ENCODE measurements at regions not wholly inside any gene's neighbourhood (a gene's known extent, or its start where the extent isn't known, plus 50 kb on each side); places are given as distances from the start of the nearest gene placed in this dataset.
"Not testable (repeated sequence)": the region's sequence is repeated elsewhere in the genome, so short reads cannot be mapped to it uniquely, and the experiment has no call there.

DNA sequence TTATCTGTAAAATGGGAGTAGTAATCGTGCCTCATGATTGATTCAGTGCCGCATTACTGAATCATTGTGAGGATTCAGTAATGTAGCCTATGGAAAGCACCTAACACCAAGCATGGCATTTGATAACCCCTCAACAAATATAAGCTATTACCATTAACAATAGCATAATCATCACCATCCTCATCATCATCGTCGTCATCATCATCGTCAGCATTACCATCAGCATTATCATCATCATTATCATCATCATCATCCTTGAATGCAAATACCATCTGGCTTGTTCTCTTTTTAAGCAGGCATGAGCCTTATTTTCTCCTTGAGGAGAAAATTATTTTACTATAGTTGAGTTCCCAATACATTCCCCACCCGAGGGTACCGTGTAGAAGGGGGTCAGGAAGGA is 115.4 kb upstream of the PTPRG start:
- no peak for DNase-seq

DNA sequence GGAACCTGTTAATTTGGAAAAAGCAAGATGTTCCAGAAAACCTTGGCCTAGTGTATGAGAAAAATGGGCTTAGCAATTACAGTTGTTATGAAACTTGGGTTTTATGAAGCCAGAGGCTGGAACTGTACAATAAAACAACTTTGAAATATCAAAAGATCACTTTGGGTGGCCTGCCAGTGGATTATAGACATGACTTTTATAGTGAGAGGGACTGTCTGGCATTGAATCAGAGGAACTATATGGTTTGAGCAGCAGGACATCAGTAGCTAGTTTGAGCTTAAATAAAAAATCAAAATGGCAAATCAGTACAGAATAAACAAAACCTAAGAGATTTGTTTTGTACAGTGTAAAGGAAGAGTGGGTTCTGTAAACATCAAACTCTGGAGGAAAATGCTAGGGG is 115.0 kb upstream of the PTPRG start:
- no peak for DNase-seq

GRCh38 chr3:61448378-61448777 is 113.0 kb upstream of the PTPRG start:
- DNase-seq: no peak

GRCh38 chr3:61449327-61450040 is 111.9 kb upstream of the PTPRG start:
- DNase-seq: no peak

DNA sequence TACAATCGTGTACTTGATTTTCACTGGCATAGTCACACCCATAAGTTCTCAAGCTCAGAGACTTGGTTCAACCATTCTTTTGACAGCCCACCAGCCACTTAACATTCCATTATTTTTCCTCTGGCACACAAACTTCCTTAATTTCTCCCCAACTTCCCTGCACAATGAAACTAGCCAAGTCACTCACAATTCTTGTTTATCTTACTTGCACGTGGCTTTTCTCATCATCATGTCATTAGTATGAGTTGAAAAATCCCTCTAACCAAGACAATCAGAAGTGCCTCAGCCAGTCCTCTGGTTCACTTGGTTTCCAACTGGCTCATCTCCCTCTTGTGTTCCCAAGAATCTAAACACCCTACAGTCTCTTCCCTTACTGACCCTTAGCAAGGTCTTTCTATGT is 110.5 kb upstream of the PTPRG start:
- DNase-seq: no peak

DNA sequence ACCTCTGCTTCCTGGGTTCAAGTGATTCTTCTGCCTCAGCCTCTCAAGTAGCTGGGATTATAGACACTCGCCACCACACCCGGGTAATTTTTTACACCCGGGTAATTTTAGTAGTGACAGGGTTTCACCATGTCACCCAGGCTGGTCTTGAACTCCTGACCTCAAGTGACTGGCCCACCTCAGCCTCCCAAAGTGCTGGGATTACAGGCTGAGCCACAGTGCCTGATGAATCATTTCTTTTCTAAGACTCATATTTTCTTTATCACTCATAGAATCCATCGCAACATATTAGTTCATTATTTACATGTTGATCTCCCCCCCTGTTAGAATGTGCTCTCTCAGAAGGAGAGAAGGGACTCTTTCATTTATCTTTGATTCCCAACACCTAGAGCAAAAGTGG is 109.5 kb upstream of the PTPRG start:
- no peak for DNase-seq

- DNase-seq: no peak
Observed at GRCh38 chr3:61452535-61453090, 108.8 kb upstream of the PTPRG start.

DNA sequence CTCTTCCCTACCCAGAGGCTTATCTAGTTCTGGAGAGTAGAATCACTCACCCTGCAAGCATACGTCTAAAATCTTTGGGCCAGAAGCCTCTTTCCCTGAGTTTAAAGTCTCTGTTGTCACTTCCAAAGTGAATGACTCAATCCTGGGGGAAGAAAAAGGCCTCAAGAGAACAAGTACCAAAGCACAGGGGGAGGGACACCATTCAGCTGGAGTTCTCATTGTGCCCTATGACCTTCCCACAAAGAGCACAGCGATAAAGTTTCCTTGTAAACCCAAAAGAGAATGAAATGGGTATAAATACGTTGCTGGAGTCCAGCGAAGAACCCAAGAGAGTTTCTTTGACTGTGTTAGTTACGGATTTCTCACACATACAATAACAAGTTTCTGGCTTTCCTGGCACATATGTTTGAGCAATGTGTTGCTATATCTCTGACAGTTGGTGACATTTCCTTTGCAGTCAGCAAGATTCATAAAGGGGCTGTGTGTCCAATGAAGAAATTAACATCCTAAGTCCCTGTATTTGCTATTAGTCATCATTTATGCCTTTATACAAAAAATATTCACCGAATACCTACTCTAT is 107.3 kb upstream of the PTPRG start:
- no peak for DNase-seq

DNA sequence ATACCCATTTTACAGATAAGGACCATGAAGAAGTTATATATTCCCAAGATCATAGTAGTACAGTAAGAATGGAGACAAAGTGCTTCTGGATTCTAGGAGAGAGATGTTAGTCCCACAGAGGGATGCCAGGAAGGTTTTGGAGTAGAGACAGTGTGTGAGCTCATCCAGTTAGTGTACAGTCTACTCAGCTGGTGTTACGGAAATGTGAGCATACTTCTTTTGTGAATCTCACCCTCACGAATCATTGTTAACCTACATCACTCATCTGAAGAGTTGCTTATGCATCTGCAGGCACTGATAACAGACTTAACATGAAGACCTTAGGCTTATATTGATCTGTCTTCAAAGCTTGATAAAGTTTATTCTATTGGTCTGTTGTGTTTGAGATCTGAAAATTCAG is 106.6 kb upstream of the PTPRG start:
- DNase-seq: no peak

DNA sequence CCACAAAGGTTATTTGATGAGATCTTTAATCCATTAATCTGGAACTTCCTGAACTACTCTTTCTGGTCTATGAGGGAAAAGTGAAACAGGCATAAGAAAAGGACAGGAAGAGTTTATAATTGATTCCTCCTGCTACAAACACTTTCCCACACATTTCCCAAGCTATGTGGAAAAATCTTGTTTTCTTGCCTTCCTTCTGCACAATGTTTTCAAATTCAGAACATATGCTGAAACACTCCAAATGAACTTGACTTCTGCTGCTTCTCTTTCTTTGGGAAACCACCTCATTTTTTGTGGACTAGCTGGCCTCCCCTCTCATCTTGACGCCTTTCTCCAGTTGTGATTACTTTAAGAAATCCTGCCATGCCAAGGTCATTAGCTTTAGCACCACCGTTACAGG is 100.7 kb upstream of the PTPRG start:
- DNase-seq: no peak

GRCh38 chr3:61463191-61463590 is 98.2 kb upstream of the PTPRG start:
- no peak for DNase-seq

GRCh38 chr3:61464518-61465140 is 96.7 kb upstream of the PTPRG start:
- no peak for DNase-seq

- DNase-seq: no peak
Observed at GRCh38 chr3:61466357-61466756, 95.0 kb upstream of the PTPRG start.

- DNase-seq: no peak
Observed at GRCh38 chr3:61483997-61484396, 77.4 kb upstream of the PTPRG start.

- no peak for DNase-seq
Observed at GRCh38 chr3:61493339-61493738, 68.0 kb upstream of the PTPRG start.

DNA sequence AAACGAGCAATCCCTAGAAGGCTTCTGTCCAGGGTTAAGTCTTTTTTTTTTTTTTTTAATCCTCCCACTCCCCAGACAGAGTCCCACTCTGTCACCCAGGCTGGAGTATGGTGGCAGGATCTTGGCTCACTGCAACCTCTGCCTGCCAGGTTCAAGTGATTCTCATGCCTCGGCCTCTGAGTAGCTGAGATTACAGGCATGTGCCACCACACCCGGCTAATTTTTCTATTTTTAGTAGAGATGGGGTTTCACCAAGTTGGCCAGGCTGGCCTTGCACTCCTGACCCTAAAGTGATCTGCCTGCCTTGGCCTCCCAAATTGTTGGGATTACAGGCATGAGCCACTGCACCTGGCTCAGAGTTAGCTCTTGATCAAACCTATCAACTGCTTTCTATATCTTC is 67.1 kb upstream of the PTPRG start:
- DNase-seq: not testable (repeated sequence)

DNA sequence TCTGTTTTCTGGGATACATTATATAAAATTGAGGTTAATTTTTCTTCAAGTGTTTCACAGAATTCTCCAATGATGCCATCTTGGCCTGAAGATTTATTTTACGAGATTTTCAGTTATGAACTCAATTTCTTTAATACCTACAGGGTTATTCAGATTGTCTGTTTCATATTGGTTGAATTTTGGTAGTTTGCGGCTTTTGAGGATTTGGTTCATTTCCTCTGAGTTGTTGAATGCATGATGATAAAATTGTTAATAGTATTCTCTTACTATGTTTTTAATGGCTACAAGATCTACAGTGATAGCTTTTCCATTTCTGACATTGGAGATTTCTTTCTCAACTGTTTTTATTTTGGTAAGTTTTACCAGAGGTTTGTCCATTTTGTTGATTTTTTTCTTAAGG is 63.9 kb upstream of the PTPRG start:
- DNase-seq: no peak

- no peak for DNase-seq
Observed at GRCh38 chr3:61505197-61505596, 56.2 kb upstream of the PTPRG start.

DNA sequence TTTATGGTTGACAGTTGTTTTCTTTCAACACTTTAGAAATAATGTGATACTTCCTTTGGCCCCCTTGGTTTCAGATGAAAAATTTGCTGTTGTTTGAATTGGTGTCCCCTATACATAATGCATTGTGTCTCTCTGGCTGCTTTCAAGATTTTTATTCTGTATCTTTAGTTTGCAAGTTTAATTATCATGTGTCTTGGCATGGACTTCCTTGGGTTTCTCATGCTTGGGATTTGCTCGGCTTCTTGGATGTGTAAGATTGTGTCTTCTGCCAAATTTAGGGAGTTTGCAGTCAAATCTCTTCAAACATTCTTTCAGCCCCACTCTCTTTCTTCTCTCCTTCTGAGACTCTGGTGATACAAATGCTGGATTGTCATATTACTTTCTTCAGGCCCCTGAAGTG is 53.4 kb upstream of the PTPRG start:
- DNase-seq: no peak
